Cardiac fibroblast (primary cell): ENCODE measurements at regions not wholly inside any gene's neighbourhood (a gene's known extent, or its start where the extent isn't known, plus 50 kb on each side); places are given as distances from the start of the nearest gene placed in this dataset.

Experiments
- DNase-seq, 2 donors: peaks; one replicate each; pipeline versions ENCODE4 v3.0.0 to v3.0.0-alpha.2; 2010; ENCODE audit warnings: low read depth in 2 of 2
- H3K4me3 ChIP-seq, 2 donors: replicated peaks in 1 of 2; 1 replicate in 1 of 2; 2 replicates in 1 of 2; pipeline ENCODE4 v1.5.1; 2011; ENCODE audit warnings: low read depth in 2 of 2, low read length in 2 of 2, mild to moderate bottlenecking in 2 of 2, moderate library complexity in 1 of 2
- TF ChIP-seq, protein P1 (sequence below): IDR thresholded peaks from one replicate; pipeline ENCODE4 v1.5.1; 2011; ENCODE audit warnings: low read depth, mild to moderate bottlenecking, low read length, inconsistent platforms

DNA sequence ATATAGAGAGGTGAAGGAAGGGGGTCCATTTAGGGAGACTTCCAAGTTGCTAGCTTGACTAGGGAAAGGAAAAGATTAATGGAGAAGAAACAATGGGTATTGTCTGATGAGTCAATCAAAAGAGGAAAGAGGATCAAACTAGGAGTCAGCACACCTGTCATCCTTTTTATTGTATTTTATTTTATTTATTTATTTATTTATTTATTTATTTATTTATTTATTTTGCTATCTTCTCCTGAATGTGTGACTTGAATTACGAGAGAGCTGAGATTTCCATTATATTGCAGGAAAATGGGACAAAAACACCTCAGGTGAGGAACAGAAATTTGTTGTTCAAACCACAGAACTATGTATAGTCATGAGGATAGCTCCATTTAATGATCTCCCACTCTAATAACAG, 58.9 kb downstream of the NUDT11 start:
- TF ChIP-seq, protein P1, sequence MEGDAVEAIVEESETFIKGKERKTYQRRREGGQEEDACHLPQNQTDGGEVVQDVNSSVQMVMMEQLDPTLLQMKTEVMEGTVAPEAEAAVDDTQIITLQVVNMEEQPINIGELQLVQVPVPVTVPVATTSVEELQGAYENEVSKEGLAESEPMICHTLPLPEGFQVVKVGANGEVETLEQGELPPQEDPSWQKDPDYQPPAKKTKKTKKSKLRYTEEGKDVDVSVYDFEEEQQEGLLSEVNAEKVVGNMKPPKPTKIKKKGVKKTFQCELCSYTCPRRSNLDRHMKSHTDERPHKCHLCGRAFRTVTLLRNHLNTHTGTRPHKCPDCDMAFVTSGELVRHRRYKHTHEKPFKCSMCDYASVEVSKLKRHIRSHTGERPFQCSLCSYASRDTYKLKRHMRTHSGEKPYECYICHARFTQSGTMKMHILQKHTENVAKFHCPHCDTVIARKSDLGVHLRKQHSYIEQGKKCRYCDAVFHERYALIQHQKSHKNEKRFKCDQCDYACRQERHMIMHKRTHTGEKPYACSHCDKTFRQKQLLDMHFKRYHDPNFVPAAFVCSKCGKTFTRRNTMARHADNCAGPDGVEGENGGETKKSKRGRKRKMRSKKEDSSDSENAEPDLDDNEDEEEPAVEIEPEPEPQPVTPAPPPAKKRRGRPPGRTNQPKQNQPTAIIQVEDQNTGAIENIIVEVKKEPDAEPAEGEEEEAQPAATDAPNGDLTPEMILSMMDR = no peak
- no peak for DNase-seq
- no peak overlapping the region for H3K4me3 ChIP-seq

DNA sequence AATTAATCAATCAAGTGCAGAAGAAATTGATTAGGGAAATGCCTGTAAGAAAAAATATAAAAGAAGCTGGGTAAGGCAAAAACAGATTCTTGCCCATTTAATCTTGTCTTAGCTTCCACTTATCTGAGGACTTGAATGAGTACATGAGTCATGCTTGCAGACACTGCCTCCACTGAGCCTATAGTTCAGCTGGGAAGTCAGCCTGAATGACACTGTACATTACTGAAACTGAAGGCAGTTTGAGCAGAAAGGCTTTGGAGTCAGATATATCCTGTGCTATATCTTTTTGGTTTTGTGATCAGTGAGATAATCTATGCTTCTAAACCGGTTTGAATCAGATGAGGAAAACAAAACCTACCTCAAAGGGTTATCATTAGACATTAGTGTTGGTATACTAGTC, 61.3 kb downstream of the NUDT11 start:
- no peak overlapping the region for H3K4me3 ChIP-seq
- TF ChIP-seq, protein P1 = no peak
- no peak for DNase-seq

DNA sequence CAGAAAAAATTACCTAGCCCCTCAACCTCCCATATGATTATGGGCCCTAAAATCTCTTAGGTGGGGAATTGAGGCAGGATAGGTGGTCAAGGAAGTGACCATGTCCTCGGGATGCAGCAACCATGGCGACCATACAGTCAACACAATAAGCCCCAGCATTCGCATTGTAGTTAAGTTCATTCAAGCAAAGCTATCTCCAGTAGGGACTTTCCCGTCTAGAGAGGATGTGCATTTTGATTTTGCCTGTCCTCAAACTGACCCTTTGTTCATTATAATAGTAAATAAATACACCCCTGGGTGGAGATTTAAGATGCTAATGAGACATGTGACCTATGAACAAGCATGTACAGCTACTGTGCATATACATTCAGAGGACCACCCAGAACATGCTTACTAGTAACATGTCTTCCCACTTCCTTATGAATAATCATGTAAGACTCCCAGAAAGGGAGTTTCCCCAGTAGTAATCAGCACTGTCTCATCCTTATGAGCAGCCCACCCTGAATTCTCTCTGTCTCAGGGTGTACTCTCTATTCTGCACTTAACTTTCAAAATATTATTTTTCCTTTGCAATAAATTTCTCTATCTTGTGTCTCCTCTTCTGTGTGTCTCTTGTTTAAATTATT, 74.3 kb downstream of the NUDT11 start:
- DNase-seq = no peak
- no peak overlapping the region for H3K4me3 ChIP-seq
- TF ChIP-seq, protein P1 = no peak

DNA sequence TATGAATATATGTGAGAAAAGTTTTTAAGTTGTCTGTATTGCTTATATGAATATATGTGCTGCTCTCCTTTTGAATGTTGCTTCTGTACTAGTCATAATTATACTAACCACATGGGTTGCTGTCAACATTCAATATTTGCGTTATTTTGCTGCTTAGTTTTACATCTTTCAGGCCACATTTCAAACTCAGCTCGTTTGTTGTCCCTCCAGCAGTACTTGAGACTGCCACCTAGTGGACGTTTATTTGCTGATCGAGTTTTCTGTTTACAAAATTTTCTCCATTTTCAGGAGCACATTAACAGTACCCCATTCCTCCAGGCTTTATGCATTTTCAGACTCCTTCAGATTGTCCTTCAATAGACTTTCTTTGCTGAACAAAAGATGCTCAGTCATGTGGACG, 75.8 kb downstream of the NUDT11 start:
- peak; percentile 51 to 52 for DNase-seq
- TF ChIP-seq, protein P1 = peak; percentile 61
- H3K4me3 ChIP-seq = no peak overlapping the region

DNA sequence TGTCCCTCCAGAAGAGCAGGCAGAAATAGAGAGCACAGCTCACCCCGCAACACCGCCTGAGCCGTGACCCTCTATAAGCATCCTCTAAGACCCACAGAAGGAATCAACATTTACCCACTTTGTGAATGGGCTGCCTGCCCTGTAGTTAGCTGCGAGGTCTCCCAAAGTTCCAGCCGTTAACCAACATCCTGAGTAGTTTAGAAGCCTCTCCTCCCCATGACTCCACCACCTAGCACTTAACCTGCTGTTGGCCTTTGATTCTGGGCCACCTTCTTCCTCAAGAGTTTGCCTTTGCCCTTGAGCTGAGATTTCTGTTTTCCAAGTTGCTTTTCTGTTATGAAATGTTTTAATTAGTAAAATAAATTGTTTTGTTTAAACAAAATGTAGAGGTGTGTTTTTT, 75.8 kb downstream of the NUDT10 start:
- DNase-seq = no peak
- H3K4me3 ChIP-seq = no peak overlapping the region
- TF ChIP-seq, protein P1 = no peak

DNA sequence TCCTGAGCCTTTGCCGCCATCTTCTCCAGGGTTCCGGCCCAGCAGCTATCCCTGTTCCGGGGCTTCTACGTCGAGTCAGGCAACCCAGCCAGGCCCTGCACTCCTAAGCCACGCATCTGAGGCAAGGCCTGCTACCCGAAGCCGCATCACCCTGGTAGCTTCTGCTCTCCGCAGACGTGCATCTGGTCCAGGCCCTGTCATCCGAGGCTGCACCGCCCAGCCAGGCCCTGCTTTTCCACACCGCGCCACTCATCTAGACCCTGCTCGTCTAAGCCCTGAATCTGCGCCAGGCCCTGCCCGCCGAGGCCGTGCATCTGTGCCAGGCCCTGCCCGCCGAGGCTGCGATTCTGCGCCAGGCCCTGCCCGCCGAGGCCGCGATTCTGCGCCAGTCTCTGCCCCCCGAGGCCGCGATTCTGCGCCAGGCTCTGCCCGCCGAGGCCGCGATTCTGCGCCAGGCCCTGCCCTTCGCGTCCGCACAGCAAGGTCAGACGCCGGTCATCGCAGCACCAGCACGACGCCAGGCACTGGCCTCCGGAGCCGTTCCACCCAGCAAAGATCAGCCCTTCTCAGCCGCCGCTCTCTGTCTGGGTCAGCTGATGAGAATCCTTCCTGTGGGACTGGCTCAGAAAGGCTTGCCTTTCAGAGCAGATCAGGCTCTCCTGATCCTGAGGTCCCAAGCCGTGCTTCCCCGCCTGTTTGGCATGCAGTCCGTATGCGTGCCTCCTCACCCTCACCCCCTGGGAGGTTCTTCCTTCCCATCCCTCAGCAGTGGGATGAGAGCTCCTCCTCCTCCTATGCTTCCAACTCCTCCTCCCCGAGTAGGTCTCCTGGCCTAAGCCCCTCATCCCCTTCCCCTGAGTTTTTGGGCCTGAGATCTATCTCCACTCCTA, 75.1 kb downstream of the NUDT10 start:
- no peak for DNase-seq
- no peak overlapping the region for H3K4me3 ChIP-seq
- TF ChIP-seq, protein P1 = no peak
